GM21619 (cell line): ENCODE measurements at regions not wholly inside any gene's neighbourhood (a gene's known extent, or its start where the extent isn't known, plus 50 kb on each side); places are given as distances from the start of the nearest gene placed in this dataset.

Source experiments
- ATAC-seq: cut with Tn5 transposase; IDR thresholded peaks from one replicate; pipeline ENCODE4 v1.9.1; 2021; ENCODE audit not compliant: unreplicated experiment

DNA sequence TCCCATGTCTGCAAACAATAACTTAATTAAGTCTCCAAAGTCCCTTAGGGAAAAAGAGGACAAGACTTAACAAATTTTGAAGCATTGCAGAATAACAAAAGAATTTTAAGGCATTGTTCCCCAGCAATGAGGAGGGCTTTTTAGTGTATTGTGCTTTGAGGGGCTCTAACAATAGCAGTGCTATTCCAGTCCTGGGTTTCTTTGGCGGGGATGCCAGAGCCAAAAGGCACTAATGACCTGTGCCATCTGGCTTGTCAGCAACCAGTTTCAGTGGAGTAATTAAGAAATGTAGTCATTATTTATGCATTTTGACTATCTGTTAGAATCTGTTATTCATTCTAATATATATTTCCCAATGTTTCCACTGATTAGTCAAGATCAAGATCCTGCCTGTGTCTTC, 575.4 kb downstream of the SPRY1 start:
- ATAC-seq = no peak

- no peak for ATAC-seq
Observed at GRCh38 chr4:123974386-123975149, 578.0 kb downstream of the SPRY1 start.

DNA sequence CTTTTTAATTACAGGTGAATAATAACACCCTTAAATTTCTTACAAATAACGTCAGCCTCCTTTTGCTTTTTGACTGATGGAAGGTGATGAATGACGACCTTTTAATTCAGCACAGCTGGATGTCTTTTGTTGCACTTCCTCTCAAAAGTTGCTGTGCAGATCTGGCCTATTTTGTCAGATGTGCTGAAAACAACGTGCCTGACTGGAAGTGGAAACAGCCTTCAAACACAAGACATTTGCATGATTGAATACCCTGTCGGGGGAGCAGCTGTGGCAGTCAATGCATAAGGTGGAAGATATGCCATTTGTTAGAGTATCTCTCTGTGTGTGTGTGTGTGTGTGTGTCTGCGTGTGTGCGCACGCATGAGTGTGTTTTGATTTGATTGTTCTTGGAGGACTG, 579.7 kb downstream of the SPRY1 start:
- no peak for ATAC-seq

GRCh38 chr4:123976819-123977218, 580.2 kb downstream of the SPRY1 start:
- ATAC-seq = no peak

DNA sequence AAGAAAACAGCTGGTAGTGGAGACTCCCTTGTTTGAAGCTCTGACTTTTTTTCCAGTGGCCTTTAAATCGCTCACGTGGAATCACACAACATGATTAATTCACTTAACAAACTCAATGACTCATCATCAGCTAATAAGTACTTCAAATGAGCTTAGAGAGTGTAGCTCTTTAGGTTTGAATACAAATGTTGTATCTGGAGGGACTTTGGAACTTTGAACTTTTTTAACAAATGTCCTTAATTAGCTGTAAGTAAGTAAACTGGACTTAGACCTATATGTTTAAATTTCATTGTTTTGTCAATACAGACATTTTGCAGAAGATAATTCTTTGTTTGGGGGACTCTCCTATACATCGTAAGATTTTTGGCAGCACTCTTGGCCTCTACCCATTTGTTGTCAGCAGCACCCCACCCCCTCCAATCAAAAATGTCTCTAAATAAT, 581.1 kb downstream of the SPRY1 start:
- no peak for ATAC-seq

- no peak for ATAC-seq
Observed at GRCh38 chr4:123978637-123979036, 582.0 kb downstream of the SPRY1 start.

DNA sequence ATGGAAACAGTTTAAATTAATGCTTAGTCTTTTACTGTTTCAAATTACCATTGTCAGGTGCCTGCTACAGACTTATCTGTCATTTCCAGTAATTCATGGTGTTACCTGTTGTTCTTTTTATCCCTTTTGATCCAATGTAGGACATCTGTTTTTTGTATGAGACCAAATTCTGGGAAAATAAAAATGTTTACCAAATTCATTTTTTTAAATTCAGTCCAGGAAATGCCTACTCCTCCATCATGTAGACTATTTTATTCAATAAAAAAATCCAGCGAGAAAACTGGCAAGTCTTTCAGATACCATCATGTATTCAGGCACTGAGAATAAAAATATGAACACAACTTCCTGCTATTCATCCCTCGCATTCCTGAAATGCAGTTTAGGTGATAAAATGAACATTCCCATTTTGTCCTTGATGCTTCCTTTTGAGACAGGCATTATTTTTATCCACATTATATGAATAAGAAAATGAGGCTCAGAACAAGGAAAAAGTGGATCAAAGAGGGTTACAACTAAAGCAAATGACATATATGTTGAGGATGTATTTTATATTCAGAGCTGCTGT, 584.2 kb downstream of the SPRY1 start:
- ATAC-seq = no peak

DNA sequence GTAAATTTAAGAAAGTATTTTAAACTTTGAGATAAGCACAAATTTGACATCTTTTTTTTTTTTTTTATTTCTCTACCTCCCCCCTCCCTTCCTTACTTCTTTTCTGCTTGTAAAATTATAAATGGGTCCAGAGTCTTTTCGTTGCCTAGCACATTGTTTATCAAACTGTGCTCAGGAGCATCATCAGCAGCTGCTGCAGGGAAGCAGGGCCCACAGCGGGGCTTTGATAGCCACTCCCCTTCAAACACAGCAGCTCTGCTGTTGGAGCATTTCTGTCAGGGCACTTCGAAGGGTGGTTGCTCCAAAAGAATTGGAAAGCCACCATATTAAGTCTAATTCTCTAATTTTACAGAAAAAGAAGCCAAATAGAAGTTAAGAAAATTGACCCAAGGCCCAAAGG, 588.3 kb downstream of the SPRY1 start:
- ATAC-seq = no peak

DNA sequence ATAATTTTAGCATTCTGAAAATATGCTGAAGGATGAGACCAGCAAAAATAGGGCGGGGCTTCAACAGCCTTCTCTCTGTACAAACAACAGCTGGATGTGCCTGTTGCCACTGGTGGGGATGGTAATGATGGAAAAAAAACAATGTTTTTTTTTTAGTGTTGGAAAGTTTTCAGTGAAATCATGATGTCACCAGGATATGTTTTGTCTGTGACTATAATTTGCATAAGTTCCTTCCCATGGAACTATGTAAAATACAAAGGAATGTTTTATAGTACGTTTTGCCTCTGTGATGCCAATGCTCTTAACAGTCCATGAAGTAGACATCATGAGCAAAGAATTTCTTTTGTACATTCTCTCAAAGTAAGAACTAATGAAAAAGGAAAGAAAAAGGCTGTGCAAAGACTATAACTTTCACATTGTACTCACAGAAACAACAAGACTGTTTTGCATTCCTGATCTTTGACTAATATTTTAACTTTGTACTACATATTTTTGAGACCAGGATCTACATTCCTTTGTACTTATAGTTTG, 589.7 kb downstream of the SPRY1 start:
- no peak for ATAC-seq

DNA sequence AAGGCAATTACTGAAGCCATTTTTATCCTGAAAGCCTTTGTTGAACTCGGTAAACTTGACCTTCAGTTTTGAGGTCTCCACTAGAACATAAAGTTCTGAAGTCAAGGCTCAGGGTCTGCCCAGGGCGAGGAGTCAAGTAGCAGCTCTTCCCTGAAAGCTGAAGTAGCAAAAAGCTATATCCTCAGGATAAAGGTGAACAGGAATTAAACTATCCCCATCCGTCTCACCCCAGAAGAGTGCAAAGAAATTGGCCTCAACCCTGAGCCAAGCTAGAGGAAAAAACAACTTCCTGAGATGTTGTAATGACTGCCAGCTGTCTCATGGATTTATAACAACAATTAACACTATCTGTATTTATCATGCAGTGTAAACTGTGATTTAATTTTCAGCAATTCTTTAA, 590.8 kb downstream of the SPRY1 start:
- ATAC-seq = no peak

DNA sequence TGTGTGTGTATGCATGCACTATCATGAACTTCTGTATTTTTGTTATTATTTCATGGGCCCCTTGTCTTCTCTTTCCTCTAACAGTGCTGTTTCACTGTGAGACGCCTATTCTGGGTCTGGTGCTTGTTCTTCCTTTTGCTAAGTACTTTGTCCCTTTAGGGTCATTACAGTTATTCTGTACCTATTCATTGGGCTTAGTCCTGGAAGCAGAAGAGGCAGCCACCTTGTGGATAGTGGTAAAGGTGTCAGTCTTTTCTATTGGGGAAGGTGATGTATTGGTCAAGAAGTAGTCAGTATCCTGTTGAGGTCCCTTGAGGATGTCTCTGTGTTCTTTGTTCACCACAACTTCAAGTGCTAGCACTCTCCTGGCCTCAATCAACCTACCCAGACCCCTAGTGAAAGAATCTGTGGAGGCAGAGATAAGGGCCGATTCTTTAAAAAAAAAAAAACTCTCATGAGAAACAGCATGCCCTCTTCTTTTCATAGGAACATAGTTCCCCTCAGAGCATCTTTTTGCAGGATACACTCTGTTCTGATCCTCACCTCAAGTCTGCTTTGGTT, 593.8 kb downstream of the SPRY1 start:
- ATAC-seq = no peak

- no peak for ATAC-seq
Observed at GRCh38 chr4:123994917-123995316, 598.3 kb downstream of the SPRY1 start.

- no peak for ATAC-seq
Observed at GRCh38 chr4:123995936-123996335, 599.3 kb downstream of the SPRY1 start.

GRCh38 chr4:123996718-123997510, 600.3 kb downstream of the SPRY1 start:
- no peak for ATAC-seq

- no peak for ATAC-seq
Observed at GRCh38 chr4:123997776-123998449, 601.3 kb downstream of the SPRY1 start.

DNA sequence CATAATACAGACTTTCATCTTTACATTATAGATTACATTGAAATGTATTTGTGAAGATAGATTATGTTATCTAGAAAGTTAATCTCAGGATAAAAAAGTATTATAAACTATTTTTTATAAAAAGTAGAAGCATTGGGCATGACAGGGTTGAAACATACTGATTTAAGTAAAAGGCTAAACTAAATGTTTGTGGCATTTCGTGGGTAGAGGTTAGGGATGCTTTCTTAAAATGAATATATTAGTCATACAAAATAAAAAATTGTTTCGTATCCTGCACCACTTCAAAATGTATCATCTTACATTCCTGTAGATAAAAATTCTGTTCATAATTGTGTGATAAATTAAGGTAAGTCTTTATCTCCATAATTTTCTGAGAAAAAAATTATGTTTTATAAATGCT, 603.6 kb downstream of the SPRY1 start:
- ATAC-seq = no peak

- no peak for ATAC-seq
Observed at GRCh38 chr4:124015766-124016165, 619.2 kb downstream of the SPRY1 start.

DNA sequence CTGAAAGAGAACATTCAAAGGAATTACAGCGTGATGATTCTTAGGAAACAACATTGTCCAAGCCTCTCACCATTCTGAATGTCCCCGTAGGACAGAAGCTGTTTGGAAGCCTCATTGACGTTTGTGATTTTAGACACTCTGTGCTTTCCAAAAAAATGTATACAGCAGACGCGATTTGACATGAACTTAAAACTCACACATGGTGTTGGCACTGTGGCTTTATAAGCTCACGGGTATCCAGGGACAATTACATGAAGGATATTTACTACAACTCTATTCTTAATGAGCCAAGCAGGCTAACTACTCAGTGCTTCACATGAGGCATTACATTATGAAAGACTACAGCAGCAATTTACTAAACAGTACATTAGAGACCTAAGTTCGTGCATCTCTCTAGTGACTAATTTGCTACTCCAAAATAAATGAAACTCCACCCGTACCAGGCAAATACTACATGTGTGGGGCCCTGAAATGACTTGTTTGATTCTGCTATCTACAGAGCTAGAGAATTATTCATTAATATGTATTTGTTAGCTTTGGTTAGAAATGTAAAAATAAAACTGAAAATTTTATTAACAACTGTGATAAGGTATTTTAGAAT, 620.7 kb downstream of the SPRY1 start:
- ATAC-seq = no peak

DNA sequence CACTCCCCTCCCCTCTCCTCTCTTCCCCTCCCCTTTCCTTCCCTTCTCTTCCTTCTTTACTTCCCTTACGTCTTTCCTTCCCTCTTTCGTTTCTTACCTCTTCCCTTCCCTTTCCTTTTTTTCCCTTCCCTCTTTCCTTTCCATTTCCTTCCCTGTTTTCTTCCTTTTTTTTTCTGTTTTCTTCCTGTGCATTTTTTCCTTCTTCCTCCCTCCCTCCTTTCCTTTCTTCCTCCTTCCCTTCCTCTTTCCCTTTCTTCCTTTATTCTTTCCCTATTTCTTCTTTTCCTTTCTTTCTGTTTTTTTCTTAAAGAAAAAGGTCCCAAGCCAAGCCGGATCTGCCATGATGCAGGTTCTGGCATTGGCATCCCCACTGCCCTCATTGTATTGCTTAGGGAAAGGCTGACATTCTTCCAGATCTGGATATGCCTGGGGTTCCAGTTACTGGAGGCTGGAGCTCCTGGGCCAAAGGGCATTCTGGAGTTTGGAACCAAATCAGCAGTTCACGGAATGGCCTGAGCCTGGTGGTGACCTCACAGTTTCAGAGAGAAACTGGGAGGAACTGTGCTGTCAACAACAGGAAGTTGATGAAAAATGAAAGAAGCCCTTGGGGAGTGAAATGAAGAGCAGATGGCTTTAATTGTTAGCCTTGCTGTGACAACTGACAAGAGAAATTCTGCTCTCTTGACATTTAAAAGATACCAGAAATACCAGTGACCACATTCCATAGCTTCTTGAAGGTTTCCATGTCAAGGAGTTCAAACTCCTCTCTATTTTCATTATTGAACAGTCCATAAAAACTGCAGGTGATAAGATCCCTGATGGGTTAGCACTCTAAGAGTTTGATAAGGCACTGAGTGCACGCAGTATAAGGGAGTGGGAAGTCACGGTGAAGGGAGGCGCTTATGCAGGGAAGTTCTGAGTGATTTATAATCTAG, 622.1 kb downstream of the SPRY1 start:
- peak; percentile 99 for ATAC-seq
